GM23338 (cell line): ENCODE measurements at regions not wholly inside any gene's neighbourhood (a gene's known extent, or its start where the extent isn't known, plus 50 kb on each side); places are given as distances from the start of the nearest gene placed in this dataset.

Source experiments
- ATAC-seq: fragments of 200-7000 bp; cut with Tn5 transposase; 3 replicates; pipeline ENCODE4 v1.9.1; 2020
- DNase-seq: peaks from one replicate; pipeline ENCODE4 v3.0.0-alpha.2; 2015; ENCODE audit warnings: low spot score
- H2AFZ ChIP-seq: fragments of 200-600 bp; sonication (generic); 2 replicates; pipeline ENCODE4 v1.8.0; 2016; ENCODE audit warnings: antibody characterized with exemption, mild to moderate bottlenecking, moderate library complexity
- H3F3A ChIP-seq: fragments of 200-600 bp; sonication (generic); replicated peaks from 2 replicates; pipeline ENCODE4 v1.8.0; 2017; ENCODE audit warnings: antibody characterized with exemption, mixed run types, low read depth
- H3K27ac ChIP-seq: fragments of 200-600 bp; sonication (generic); 2 replicates; pipeline ENCODE4 v1.6.1; 2016; ENCODE audit warnings: low read depth
- H3K27me3 ChIP-seq: fragments of 200-600 bp; sonication (generic); 2 replicates; pipeline ENCODE4 v1.8.0; 2016; ENCODE audit warnings: mild to moderate bottlenecking, mixed run types, moderate library complexity; ENCODE audit not compliant: insufficient read depth
- H3K36me3 ChIP-seq: fragments of 200-600 bp; sonication (generic); 2 replicates; pipeline ENCODE4 v1.8.0; 2016; ENCODE audit warnings: mild to moderate bottlenecking; ENCODE audit not compliant: insufficient read depth
- H3K4me1 ChIP-seq: fragments of 200-600 bp; sonication (generic); 2 replicates; pipeline ENCODE4 v1.8.0; 2016; ENCODE audit warnings: mild to moderate bottlenecking, moderate library complexity; ENCODE audit not compliant: insufficient read depth
- H3K4me2 ChIP-seq: fragments of 200-600 bp; sonication (generic); 2 replicates; pipeline ENCODE4 v1.7.1; 2017; ENCODE audit warnings: mixed run types
- H3K4me3 ChIP-seq: fragments of 200-600 bp; sonication (generic); 2 replicates; pipeline ENCODE4 v1.6.1; 2016; ENCODE audit warnings: mixed run types
- H3K79me2 ChIP-seq: fragments of 200-600 bp; sonication (generic); replicated peaks from 2 replicates; pipeline ENCODE4 v1.8.0; 2017; ENCODE audit warnings: mild to moderate bottlenecking; ENCODE audit not compliant: insufficient read depth
- H3K9me2 ChIP-seq: fragments of 200-600 bp; sonication (generic); 2 replicates; pipeline ENCODE4 v1.8.0; 2017; ENCODE audit not compliant: insufficient read depth
- H4K20me1 ChIP-seq: fragments of 200-600 bp; sonication (generic); replicated peaks from 2 replicates; pipeline ENCODE4 v1.8.0; 2017; ENCODE audit warnings: mild to moderate bottlenecking; ENCODE audit not compliant: insufficient read depth
- H3K27ac Mint-ChIP-seq: 2 replicates; pipeline ENCODE4 v1.8.0; 2020; ENCODE audit warnings: inconsistent platforms, mild to moderate bottlenecking, moderate library complexity, mixed read lengths
- H3K27me3 Mint-ChIP-seq: 3 replicates; pipeline ENCODE4 v1.8.0; 2022; ENCODE audit warnings: low read depth, mild to moderate bottlenecking, moderate library complexity, mixed read lengths, inconsistent platforms; ENCODE audit not compliant: insufficient read depth, poor library complexity
- H3K36me3 Mint-ChIP-seq: 3 replicates; pipeline ENCODE4 v1.8.0; 2021; ENCODE audit warnings: low read depth, mild to moderate bottlenecking, inconsistent platforms, moderate library complexity, mixed read lengths
- H3K4me1 Mint-ChIP-seq: 3 replicates; pipeline ENCODE4 v1.8.0; 2020; ENCODE audit warnings: mild to moderate bottlenecking, inconsistent platforms, mixed read lengths
- H3K4me3 Mint-ChIP-seq: 3 replicates; pipeline ENCODE4 v1.8.0; 2021; ENCODE audit warnings: moderate library complexity, mild to moderate bottlenecking, inconsistent platforms, mixed read lengths
- H3K9me3 Mint-ChIP-seq: 3 replicates; pipeline ENCODE4 v1.8.0; 2020; ENCODE audit warnings: moderate library complexity, mild to moderate bottlenecking, inconsistent platforms, mixed read lengths
- CREB1 ChIP-seq: fragments of 250-450 bp; sonication (Bioruptor Pico); IDR thresholded peaks from 2 replicates; pipeline ENCODE4 v1.5.0; 2020; ENCODE audit warnings: low read depth, mild to moderate bottlenecking, moderate library complexity
- NANOG ChIP-seq: IDR thresholded peaks from 2 replicates; pipeline ENCODE4 v1.6.1; 2016; ENCODE audit warnings: antibody characterized with exemption, borderline replicate concordance
- POLR2AphosphoS5 ChIP-seq: IDR thresholded peaks from 2 replicates; pipeline ENCODE4 v1.6.1; 2016; ENCODE audit warnings: antibody characterized with exemption, low read depth
- STAT1 ChIP-seq: IDR thresholded peaks from one replicate; pipeline ENCODE4 v1.6.1; 2016; ENCODE audit warnings: antibody characterized with exemption; ENCODE audit not compliant: unreplicated experiment
- ZNF114 ChIP-seq: fragments of 250-450 bp; sonication (Bioruptor Pico); IDR thresholded peaks from 2 replicates; pipeline ENCODE4 v1.5.0; 2020; ENCODE audit warnings: mild to moderate bottlenecking, moderate library complexity
- ZNF331 ChIP-seq: fragments of 250-450 bp; sonication (Bioruptor Pico); IDR thresholded peaks from 2 replicates; pipeline ENCODE4 v1.5.0; 2020; ENCODE audit warnings: low read depth, mild to moderate bottlenecking, moderate library complexity
- TF ChIP-seq, protein P1 (sequence below): IDR thresholded peaks from one replicate; pipeline ENCODE4 v1.6.1; 2018; ENCODE audit warnings: antibody characterized with exemption; ENCODE audit not compliant: unreplicated experiment
- TF ChIP-seq, protein P2 (sequence below), 2 experiments: fragments of 200-600 bp in 1 of 2; sonication (generic) in 1 of 2; conservative IDR thresholded peaks; 2 replicates each; pipeline versions ENCODE4 v1.5.1 to v1.6.1; 2016 to 2017; ENCODE audit warnings: antibody characterized with exemption in 2 of 2, low read depth in 2 of 2, mild to moderate bottlenecking in 2 of 2, moderate library complexity in 1 of 2
- TF ChIP-seq, protein P3 (sequence below): fragments of 250-450 bp; sonication (Bioruptor Pico); IDR thresholded peaks from 2 replicates; pipeline ENCODE4 v1.5.0; 2020; ENCODE audit warnings: mild to moderate bottlenecking, moderate library complexity

DNA sequence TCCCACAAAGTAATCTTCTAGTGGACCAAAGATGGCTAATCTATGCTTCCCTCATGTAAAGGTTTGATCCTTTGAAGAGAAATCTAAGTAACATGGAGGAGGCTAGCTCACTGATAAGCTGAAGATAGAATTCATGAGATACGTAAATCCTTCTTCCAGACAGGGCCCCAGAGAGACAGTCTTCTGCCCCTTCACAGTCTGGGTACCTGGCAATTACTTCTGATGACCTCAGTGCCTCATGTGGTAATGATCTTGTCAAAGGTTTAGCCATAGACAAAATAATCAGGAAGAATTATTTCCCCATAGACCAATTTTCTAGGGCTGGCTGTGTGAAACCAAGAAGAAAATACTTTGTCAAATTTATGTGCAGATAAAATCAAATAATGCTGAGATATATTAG is 495.8 kb downstream of the METTL4 start:
- H3K36me3 ChIP-seq, result no peaks in the 10 kb centered on the region
- no peaks in the 10 kb centered on the region for H3F3A ChIP-seq
- no peaks in the 10 kb centered on the region for H3K27me3 ChIP-seq
- no peaks in the 10 kb centered on the region for H3K9me3 Mint-ChIP-seq
- no peak overlapping the region for H3K4me2 ChIP-seq
- H3K4me1 ChIP-seq, result 0 out of 2 replicates have a peak, but pooled peaks cover 3% of the 10 kb centered on the region
- H3K27ac Mint-ChIP-seq, result no peak overlapping the region
- H3K79me2 ChIP-seq, result no peaks in the 10 kb centered on the region
- TF ChIP-seq, protein P1, sequence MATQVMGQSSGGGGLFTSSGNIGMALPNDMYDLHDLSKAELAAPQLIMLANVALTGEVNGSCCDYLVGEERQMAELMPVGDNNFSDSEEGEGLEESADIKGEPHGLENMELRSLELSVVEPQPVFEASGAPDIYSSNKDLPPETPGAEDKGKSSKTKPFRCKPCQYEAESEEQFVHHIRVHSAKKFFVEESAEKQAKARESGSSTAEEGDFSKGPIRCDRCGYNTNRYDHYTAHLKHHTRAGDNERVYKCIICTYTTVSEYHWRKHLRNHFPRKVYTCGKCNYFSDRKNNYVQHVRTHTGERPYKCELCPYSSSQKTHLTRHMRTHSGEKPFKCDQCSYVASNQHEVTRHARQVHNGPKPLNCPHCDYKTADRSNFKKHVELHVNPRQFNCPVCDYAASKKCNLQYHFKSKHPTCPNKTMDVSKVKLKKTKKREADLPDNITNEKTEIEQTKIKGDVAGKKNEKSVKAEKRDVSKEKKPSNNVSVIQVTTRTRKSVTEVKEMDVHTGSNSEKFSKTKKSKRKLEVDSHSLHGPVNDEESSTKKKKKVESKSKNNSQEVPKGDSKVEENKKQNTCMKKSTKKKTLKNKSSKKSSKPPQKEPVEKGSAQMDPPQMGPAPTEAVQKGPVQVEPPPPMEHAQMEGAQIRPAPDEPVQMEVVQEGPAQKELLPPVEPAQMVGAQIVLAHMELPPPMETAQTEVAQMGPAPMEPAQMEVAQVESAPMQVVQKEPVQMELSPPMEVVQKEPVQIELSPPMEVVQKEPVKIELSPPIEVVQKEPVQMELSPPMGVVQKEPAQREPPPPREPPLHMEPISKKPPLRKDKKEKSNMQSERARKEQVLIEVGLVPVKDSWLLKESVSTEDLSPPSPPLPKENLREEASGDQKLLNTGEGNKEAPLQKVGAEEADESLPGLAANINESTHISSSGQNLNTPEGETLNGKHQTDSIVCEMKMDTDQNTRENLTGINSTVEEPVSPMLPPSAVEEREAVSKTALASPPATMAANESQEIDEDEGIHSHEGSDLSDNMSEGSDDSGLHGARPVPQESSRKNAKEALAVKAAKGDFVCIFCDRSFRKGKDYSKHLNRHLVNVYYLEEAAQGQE, result no peak
- TF ChIP-seq CREB1 (CRISPR knock-in tag) (no peak), NANOG (no peak), ZNF114 (CRISPR knock-in tag) (no peak), STAT1 (no peak)
- TF ChIP-seq, protein P2, sequence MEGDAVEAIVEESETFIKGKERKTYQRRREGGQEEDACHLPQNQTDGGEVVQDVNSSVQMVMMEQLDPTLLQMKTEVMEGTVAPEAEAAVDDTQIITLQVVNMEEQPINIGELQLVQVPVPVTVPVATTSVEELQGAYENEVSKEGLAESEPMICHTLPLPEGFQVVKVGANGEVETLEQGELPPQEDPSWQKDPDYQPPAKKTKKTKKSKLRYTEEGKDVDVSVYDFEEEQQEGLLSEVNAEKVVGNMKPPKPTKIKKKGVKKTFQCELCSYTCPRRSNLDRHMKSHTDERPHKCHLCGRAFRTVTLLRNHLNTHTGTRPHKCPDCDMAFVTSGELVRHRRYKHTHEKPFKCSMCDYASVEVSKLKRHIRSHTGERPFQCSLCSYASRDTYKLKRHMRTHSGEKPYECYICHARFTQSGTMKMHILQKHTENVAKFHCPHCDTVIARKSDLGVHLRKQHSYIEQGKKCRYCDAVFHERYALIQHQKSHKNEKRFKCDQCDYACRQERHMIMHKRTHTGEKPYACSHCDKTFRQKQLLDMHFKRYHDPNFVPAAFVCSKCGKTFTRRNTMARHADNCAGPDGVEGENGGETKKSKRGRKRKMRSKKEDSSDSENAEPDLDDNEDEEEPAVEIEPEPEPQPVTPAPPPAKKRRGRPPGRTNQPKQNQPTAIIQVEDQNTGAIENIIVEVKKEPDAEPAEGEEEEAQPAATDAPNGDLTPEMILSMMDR (conservative IDR thresholded peaks at IDR 0.05; ENCODE audit: low read depth in 2 of 2), result no peak
- H3K4me3 ChIP-seq, result no peak overlapping the region
- no peak overlapping the region for H3K4me3 Mint-ChIP-seq
- DNase-seq (no peak), ATAC-seq (no peak)
- H2AFZ ChIP-seq, result no peak overlapping the region
- no peaks in the 10 kb centered on the region for H4K20me1 ChIP-seq
- no peaks in the 10 kb centered on the region for H3K9me2 ChIP-seq
- H3K27ac ChIP-seq, result no peak overlapping the region
- no peaks in the 10 kb centered on the region for H3K27me3 Mint-ChIP-seq
- H3K4me1 Mint-ChIP-seq, result peaks cover 8% of the 10 kb centered on the region
- no peaks in the 10 kb centered on the region for H3K36me3 Mint-ChIP-seq

DNA sequence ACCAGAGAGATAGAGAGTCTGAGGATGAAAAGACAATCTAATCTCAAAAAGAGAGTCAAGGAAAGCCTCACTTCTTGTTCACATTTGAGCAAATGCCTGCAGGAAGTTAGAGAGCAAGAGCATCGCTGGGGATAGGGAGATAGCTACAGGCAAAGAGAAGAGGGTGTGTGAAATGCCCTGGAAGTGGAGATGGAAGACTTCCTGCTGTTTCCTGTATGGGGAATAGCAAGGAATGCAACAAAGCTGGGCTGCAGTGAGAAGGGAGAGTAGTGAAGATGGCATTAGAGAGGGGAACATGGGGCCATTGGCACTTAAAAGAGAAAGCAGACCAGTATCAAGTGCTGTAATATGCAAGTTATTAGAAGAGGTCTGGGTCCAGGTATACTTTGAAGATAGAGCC is 488.6 kb downstream of the METTL4 start:
- no peak overlapping the region for H3K4me2 ChIP-seq
- no peaks in the 10 kb centered on the region for H3K79me2 ChIP-seq
- no peaks in the 10 kb centered on the region for H3F3A ChIP-seq
- no peak overlapping the region for H3K4me3 ChIP-seq
- no peak overlapping the region for H3K27ac ChIP-seq
- H3K27me3 ChIP-seq, result no peaks in the 10 kb centered on the region
- H3K4me1 Mint-ChIP-seq, result peaks cover 4% of the 10 kb centered on the region
- no peak overlapping the region for H3K27ac Mint-ChIP-seq
- H3K4me1 ChIP-seq, result no peaks in the 10 kb centered on the region
- H3K9me2 ChIP-seq, result no peaks in the 10 kb centered on the region
- H4K20me1 ChIP-seq, result no peaks in the 10 kb centered on the region
- H3K36me3 ChIP-seq, result no peaks in the 10 kb centered on the region
- H3K27me3 Mint-ChIP-seq, result no peaks in the 10 kb centered on the region
- no peaks in the 10 kb centered on the region for H3K9me3 Mint-ChIP-seq
- no peak for DNase-seq
- no peaks in the 10 kb centered on the region for H3K36me3 Mint-ChIP-seq
- no peak overlapping the region for H3K4me3 Mint-ChIP-seq
- peak; percentile 50; the same call in 2 of the 3 replicates for ATAC-seq
- no peak overlapping the region for H2AFZ ChIP-seq
- TF ChIP-seq, protein P3, sequence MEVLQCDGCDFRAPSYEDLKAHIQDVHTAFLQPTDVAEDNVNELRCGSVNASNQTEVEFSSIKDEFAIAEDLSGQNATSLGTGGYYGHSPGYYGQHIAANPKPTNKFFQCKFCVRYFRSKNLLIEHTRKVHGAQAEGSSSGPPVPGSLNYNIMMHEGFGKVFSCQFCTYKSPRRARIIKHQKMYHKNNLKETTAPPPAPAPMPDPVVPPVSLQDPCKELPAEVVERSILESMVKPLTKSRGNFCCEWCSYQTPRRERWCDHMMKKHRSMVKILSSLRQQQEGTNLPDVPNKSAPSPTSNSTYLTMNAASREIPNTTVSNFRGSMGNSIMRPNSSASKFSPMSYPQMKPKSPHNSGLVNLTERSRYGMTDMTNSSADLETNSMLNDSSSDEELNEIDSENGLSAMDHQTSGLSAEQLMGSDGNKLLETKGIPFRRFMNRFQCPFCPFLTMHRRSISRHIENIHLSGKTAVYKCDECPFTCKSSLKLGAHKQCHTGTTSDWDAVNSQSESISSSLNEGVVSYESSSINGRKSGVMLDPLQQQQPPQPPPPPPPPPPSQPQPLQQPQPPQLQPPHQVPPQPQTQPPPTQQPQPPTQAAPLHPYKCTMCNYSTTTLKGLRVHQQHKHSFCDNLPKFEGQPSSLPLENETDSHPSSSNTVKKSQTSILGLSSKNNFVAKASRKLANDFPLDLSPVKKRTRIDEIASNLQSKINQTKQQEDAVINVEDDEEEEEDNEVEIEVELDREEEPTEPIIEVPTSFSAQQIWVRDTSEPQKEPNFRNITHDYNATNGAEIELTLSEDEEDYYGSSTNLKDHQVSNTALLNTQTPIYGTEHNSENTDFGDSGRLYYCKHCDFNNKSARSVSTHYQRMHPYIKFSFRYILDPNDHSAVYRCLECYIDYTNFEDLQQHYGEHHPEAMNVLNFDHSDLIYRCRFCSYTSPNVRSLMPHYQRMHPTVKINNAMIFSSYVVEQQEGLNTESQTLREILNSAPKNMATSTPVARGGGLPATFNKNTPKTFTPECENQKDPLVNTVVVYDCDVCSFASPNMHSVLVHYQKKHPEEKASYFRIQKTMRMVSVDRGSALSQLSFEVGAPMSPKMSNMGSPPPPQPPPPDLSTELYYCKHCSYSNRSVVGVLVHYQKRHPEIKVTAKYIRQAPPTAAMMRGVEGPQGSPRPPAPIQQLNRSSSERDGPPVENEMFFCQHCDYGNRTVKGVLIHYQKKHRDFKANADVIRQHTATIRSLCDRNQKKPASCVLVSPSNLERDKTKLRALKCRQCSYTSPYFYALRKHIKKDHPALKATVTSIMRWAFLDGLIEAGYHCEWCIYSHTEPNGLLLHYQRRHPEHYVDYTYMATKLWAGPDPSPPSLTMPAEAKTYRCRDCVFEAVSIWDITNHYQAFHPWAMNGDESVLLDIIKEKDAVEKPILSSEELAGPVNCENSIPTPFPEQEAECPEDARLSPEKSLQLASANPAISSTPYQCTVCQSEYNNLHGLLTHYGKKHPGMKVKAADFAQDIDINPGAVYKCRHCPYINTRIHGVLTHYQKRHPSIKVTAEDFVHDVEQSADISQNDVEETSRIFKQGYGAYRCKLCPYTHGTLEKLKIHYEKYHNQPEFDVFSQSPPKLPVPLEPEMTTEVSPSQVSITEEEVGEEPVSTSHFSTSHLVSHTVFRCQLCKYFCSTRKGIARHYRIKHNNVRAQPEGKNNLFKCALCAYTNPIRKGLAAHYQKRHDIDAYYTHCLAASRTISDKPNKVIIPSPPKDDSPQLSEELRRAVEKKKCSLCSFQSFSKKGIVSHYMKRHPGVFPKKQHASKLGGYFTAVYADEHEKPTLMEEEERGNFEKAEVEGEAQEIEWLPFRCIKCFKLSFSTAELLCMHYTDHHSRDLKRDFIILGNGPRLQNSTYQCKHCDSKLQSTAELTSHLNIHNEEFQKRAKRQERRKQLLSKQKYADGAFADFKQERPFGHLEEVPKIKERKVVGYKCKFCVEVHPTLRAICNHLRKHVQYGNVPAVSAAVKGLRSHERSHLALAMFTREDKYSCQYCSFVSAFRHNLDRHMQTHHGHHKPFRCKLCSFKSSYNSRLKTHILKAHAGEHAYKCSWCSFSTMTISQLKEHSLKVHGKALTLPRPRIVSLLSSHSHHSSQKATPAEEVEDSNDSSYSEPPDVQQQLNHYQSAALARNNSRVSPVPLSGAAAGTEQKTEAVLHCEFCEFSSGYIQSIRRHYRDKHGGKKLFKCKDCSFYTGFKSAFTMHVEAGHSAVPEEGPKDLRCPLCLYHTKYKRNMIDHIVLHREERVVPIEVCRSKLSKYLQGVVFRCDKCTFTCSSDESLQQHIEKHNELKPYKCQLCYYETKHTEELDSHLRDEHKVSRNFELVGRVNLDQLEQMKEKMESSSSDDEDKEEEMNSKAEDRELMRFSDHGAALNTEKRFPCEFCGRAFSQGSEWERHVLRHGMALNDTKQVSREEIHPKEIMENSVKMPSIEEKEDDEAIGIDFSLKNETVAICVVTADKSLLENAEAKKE (CRISPR knock-in tag), result no peak
- TF ChIP-seq POLR2AphosphoS5 (no peak), ZNF331 (CRISPR knock-in tag) (no peak)
- TF ChIP-seq, protein P2 (conservative IDR thresholded peaks at IDR 0.05; ENCODE audit: low read depth in 2 of 2), result no peak
